Stomach (tissue), 8 donors: ENCODE measurements at regions not wholly inside any gene's neighbourhood (a gene's known extent, or its start where the extent isn't known, plus 50 kb on each side); places are given as distances from the start of the nearest gene placed in this dataset.

ENCODE experiments used
- DNase-seq, 2 donors: peaks; one replicate each; pipeline versions ENCODE4 v3.0.0 to v3.0.0-alpha.2; 2013 to 2019
- H3K27ac ChIP-seq, 5 donors: fragments of 200-600 bp in 4 of 5; sonication (generic) in 4 of 5; one replicate each; pipeline ENCODE4 v1.5.1; 2013 to 2019; ENCODE audit warnings: mild to moderate bottlenecking in 1 of 5, moderate library complexity in 1 of 5
- H3K27me3 ChIP-seq, 3 donors: fragments of 200-600 bp; sonication (generic); one replicate each; pipeline ENCODE4 v1.5.1; 2017 to 2019; ENCODE audit warnings: mixed run types in 1 of 3
- H3K36me3 ChIP-seq, 4 donors: fragments of 200-600 bp; sonication (generic); 1 replicate in 3 of 4; 2 replicates in 1 of 4; pipeline ENCODE4 v1.5.1; 2016 to 2019
- H3K4me1 ChIP-seq, 4 donors: fragments of 200-600 bp; sonication (generic); one replicate each; pipeline ENCODE4 v1.5.1; 2016 to 2019
- H3K4me3 ChIP-seq, 4 donors: fragments of 200-600 bp; sonication (generic) in 3 of 4; one replicate each; pipeline ENCODE4 v1.5.1; 2016 to 2019; ENCODE audit warnings: mild to moderate bottlenecking in 1 of 4
- H3K9me3 ChIP-seq, 4 donors: fragments of 200-600 bp; sonication (generic); one replicate each; pipeline ENCODE4 v1.5.1; 2016 to 2019
- EP300 ChIP-seq: sonication (generic); formaldehyde crosslinking; IDR thresholded peaks from one replicate; pipeline ENCODE4 v1.6.1; 2017; ENCODE audit warnings: antibody characterized with exemption
- POLR2A ChIP-seq, 4 donors: fragments of 450-650 bp; IDR thresholded peaks; one replicate each; pipeline ENCODE4 v1.6.1; 2016; ENCODE audit warnings: antibody characterized with exemption in 4 of 4, control low read depth in 2 of 4, mild to moderate bottlenecking in 1 of 4, moderate library complexity in 1 of 4
- POLR2AphosphoS5 ChIP-seq, 3 donors: sonication (generic); formaldehyde crosslinking; IDR thresholded peaks; one replicate each; pipeline ENCODE4 v1.6.1; 2016; ENCODE audit warnings: antibody characterized with exemption in 3 of 3
- WGBS, 5 donors: extraction: QIAGEN DNeasy Blood & Tissue Kit in 3 of 5; methylation state at CpG; one replicate each; pipeline versions ENCODE4 v1.1.5 to v1.1.7; 2013 to 2018; 5-methylcytosine and 5-hydroxymethylcytosine counted together
- intact Hi-C: fragments of 100-400 bp; cut with DNase I; formaldehyde crosslinking; loops from one replicate; pipeline ENCODE4 v1.15.1; 2023; ENCODE audit warnings: low total_unique reads
- TF ChIP-seq, protein P1 (sequence below), 7 experiments: fragments of 450-650 bp in 4 of 7; fragments of 200-600 bp in 3 of 7; sonication (generic) in 3 of 7; IDR thresholded peaks; one replicate each; pipeline ENCODE4 v1.5.1; 2016 to 2019; ENCODE audit warnings: antibody characterized with exemption in 7 of 7, control low read depth in 2 of 7, mild to moderate bottlenecking in 1 of 7
- donor health status: healthy with polysubstance abuse.
- donor health status: Bipolar disorder and iron deficiency.
- donor health status: healthy.

DNA sequence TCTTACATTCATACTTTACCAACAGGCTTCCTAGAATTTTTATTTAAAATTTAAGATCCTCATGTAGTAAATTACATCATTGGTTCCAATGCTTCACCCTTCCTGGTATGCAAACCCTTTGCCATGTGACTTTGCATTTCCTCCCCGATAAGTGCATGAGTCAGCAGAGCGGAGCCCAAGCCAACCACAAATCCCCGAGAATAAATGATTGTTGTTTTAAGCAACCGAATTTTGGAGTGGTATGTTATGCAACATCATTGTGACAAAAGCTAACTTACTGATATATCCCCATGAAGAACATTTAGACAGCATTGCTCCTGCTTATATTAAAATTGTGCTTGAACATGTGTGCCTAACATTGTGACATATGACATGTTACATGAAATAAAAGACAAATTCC lies 199.4 kb upstream of the DDX53 start:
- DNase-seq = no peak
- Histone ChIP-seq H3K36me3 (no peaks in the 10 kb centered on the region), H3K4me1 (no peaks in the 10 kb centered on the region), H3K27ac (no peak overlapping the region), H3K27me3 (no peaks in the 10 kb centered on the region), H3K4me3 (no peak overlapping the region), H3K9me3 (no peaks in the 10 kb centered on the region)
- intact Hi-C loops = no loop called here
- 32 to 67% (median 60%) methylated on average over 4 of the region's 4 CpGs for WGBS, 5 donors
- no peak for TF ChIP-seq POLR2A (IDR thresholded peaks at IDR 0.05)
- TF ChIP-seq POLR2AphosphoS5 (IDR thresholded peaks at IDR 0.05) = peak in 1 of 3 donors; percentile 13

GRCh38 chrX:22800806-22801205 lies 199.0 kb upstream of the DDX53 start:
- H3K27me3 ChIP-seq = no peaks in the 10 kb centered on the region
- DNase-seq = no peak
- no peaks in the 10 kb centered on the region for H3K36me3 ChIP-seq
- WGBS, 5 donors = 33 to 60% (median 56%) methylated on average over 1 of the region's 1 CpG
- H3K4me3 ChIP-seq = no peak overlapping the region
- H3K9me3 ChIP-seq = no peaks in the 10 kb centered on the region
- no peak for TF ChIP-seq POLR2A (IDR thresholded peaks at IDR 0.05)
- TF ChIP-seq POLR2AphosphoS5 (IDR thresholded peaks at IDR 0.05) = no peak
- TF ChIP-seq, protein P1, sequence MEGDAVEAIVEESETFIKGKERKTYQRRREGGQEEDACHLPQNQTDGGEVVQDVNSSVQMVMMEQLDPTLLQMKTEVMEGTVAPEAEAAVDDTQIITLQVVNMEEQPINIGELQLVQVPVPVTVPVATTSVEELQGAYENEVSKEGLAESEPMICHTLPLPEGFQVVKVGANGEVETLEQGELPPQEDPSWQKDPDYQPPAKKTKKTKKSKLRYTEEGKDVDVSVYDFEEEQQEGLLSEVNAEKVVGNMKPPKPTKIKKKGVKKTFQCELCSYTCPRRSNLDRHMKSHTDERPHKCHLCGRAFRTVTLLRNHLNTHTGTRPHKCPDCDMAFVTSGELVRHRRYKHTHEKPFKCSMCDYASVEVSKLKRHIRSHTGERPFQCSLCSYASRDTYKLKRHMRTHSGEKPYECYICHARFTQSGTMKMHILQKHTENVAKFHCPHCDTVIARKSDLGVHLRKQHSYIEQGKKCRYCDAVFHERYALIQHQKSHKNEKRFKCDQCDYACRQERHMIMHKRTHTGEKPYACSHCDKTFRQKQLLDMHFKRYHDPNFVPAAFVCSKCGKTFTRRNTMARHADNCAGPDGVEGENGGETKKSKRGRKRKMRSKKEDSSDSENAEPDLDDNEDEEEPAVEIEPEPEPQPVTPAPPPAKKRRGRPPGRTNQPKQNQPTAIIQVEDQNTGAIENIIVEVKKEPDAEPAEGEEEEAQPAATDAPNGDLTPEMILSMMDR (IDR thresholded peaks at IDR 0.05) = no peak
- TF ChIP-seq EP300 = no peak
- H3K4me1 ChIP-seq = no peaks in the 10 kb centered on the region
- intact Hi-C loops = no loop called here
- H3K27ac ChIP-seq = no peak overlapping the region

GRCh38 chrX:22803353-22803752 lies 196.4 kb upstream of the DDX53 start:
- Histone ChIP-seq H3K4me3 (no peak overlapping the region), H3K9me3 (no peaks in the 10 kb centered on the region), H3K27me3 (peaks cover 0 to 2% (median 0%) of the 10 kb centered on the region in 3 donors), H3K27ac (no peak overlapping the region), H3K36me3 (no peaks in the 10 kb centered on the region), H3K4me1 (no peaks in the 10 kb centered on the region)
- no peak for TF ChIP-seq POLR2A (IDR thresholded peaks at IDR 0.05)
- TF ChIP-seq EP300 = no peak
- no peak for TF ChIP-seq POLR2AphosphoS5 (IDR thresholded peaks at IDR 0.05)
- TF ChIP-seq, protein P1 (IDR thresholded peaks at IDR 0.05) = no peak
- WGBS, 5 donors = 33 to 77% (median 60%) methylated on average over 1 of the region's 1 CpG
- intact Hi-C loops = no loop called here
- DNase-seq = no peak

DNA sequence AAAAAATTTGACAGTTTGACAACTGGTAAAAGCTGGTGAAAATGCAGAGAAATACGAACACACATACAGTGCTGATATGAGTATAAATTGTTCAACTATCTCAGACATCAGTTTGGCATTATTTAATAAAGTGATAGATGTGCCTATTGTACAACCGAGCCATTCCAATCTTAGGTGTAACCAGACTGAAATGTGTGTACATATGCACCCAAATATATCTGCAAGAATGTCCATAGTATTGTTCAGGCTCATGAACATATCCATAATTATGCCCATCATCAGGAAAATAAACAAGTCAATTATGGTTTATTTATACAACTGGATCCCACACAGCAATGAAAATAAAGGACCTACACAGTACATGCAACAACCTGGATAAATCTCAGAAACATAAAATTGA lies 188.9 kb upstream of the DDX53 start:
- intact Hi-C loops = no loop called here
- WGBS, 5 donors = 42 to 70% (median 45%) methylated on average over 1 to 2 of the region's 2 CpGs

DNA sequence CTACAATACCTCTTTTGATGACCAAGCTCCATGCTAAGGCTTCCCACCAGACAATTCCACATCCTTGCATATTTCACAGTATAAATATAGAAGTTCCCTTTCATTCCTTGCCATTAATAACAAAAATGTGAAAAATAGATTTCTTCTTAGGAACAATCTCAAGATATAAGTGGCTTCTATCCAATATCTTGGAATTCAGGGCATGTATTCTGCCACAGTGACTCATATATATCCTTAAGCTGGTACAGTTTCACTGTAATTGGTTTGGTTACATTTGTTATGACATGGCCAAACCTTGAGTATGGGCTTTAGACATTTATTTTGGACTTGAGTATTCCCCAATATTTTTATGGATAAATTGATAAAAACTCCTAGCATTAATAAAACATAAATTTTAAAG lies 181.7 kb upstream of the DDX53 start:
- H3K36me3 ChIP-seq = no peaks in the 10 kb centered on the region
- no peaks in the 10 kb centered on the region for H3K4me1 ChIP-seq
- TF ChIP-seq POLR2A (IDR thresholded peaks at IDR 0.05) (no peak), POLR2AphosphoS5 (IDR thresholded peaks at IDR 0.05) (no peak), EP300 (no peak)
- TF ChIP-seq, protein P1 (IDR thresholded peaks at IDR 0.05) = no peak
- intact Hi-C loops = no loop called here
- no peak overlapping the region for H3K4me3 ChIP-seq
- H3K27me3 ChIP-seq = no peaks in the 10 kb centered on the region
- H3K9me3 ChIP-seq = no peaks in the 10 kb centered on the region
- no peak for DNase-seq
- no peak overlapping the region for H3K27ac ChIP-seq

More for the DNA sequence above, 188.9 kb upstream of the DDX53 start:
- TF ChIP-seq POLR2AphosphoS5 (IDR thresholded peaks at IDR 0.05) = no peak
- TF ChIP-seq, protein P1 (IDR thresholded peaks at IDR 0.05) = no peak
- no peak for TF ChIP-seq EP300
- TF ChIP-seq POLR2A (IDR thresholded peaks at IDR 0.05) = no peak
- no peaks in the 10 kb centered on the region for H3K36me3 ChIP-seq
- H3K9me3 ChIP-seq = no peaks in the 10 kb centered on the region
- H3K27me3 ChIP-seq = peaks cover 0 to 2% (median 0%) of the 10 kb centered on the region in 3 donors
- no peak overlapping the region for H3K4me3 ChIP-seq
- DNase-seq = no peak
- no peaks in the 10 kb centered on the region for H3K4me1 ChIP-seq
- H3K27ac ChIP-seq = no peak overlapping the region
